DMS114 treated with DMSO at 0.1 percent for 48 hours (cell line): ENCODE measurements at regions not wholly inside any gene's neighbourhood (a gene's known extent, or its start where the extent isn't known, plus 50 kb on each side); places are given as distances from the start of the nearest gene placed in this dataset.
"Not testable (repeated sequence)": the region's sequence is repeated elsewhere in the genome, so short reads cannot be mapped to it uniquely, and the experiment has no call there.

Source experiments
- DNase-seq: peaks from one replicate; lab custom pipeline; 2025; ENCODE audit not compliant: unreplicated experiment; lab: John Stamatoyannopoulos, UW

- no peak for DNase-seq
Observed at GRCh38 chr7:131649879-131650278, 93.5 kb upstream of the PODXL start.

- no peak for DNase-seq
Observed at GRCh38 chr7:131649003-131649541, 92.6 kb upstream of the PODXL start.

DNA sequence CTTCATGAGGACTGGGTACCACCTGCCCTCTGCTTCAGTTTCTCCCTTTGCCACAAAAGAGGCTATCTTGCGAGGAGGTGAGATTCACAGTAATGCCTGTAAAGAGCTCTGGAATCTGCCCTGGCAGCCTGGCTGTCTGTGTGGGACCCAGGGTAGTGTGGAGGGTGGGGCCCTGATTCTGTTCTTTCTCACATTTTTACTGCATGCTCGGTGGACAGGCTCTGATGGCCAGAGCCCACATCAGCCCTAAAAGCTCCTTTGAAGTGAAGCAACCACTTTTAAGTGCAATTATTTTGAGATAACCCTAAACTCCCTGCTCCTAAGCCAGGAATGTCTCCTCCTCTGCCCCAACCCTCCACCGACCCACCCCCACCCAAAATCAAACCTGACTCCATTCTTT lies 92.1 kb upstream of the PODXL start:
- no peak for DNase-seq

DNA sequence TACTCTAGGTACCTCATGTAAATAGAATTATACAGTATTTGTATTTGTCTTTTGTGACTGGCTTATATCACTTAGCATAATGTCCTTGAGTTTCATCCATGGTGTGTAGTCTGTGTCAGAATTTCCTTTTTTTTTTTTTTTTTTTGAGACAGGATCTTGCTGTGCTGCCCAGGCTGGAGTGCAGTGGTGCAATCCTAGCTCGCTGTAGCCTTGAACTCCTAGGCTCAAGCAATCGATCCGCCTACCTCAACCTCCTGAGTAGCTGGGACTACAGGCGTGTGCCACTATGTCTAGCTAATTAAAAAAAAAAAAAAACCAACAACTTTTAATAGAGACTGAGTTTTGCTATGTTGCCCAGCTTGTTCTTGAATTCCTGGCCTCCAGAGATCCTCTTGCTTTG lies 89.8 kb upstream of the PODXL start:
- no peak for DNase-seq

GRCh38 chr7:131642429-131642828 lies 86.0 kb upstream of the PODXL start:
- DNase-seq, result no peak

DNA sequence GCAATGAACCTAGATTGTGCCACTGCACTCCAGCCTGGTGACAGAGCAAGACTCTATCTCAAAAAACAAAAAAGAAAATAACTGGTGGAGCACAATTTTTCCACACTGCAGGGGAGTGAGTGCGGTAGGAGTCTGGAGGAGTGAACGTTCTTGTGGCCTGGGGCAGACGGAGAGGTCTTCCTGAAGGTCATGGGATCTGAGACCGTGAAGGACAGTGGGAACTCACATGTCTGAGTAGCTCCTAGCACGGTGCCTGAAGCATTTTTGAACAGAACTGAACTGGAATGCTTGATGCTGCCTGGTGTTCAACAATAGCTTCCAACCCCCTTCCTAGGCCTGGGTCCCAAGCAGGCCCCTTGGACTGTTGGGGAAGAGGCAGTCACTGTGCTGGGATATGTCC lies 84.3 kb upstream of the PODXL start:
- DNase-seq, result no peak

DNA sequence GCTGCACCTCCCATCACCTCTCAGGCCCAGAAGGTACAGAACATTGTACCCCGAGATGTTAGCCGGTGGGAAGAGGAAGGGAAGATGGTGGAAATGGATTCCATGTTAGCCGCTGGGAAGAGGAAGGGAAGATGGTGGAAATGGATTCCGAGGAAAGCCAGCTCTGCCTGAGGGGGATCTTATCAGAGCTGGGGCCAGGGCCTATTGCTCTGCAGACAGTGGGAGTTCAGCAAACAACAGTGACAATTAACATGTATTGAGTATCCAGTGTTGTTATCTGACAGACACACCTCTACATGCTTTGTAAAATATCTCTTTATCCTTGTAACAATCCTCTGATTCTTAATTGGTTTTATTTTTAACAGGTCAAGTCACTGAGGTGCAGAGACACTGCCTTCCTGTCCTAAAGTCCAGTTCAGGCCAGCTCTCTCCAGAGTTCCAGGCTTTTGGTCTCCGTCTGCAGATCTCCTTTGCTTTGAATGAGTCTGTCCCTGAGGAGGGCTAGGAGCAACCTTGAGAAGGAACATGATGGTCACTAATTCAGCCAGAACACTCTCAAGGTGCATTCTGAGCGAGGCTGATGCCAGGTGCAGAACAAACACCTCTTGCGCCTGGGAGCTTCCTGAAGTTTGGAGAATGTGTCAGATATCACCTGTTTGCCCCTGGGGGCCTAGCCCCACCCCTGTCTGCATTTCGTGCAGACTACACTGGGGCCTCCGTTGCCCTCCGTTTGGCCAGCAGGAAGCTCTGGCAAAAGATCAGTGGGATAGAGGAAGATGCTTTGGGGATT lies 82.4 kb upstream of the PODXL start:
- DNase-seq, result no peak

DNA sequence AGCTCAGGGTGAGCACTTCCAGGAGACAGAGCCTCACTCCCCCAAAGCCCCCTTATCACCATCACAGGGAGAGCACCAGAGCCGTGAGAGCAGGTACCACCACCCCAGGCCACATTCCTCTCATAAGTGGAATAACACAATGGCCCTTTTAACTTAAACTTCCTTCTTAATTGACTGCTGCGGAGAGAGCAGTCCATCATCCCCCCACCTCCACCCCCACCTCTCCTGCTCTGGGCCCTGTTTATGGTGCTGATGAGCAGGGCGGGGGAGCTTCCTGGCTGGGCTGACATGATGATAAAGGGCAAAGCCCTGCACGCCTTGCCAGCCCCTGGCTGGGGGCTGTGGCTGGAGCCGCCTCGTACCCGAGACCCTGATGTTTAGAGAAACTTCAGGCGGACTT lies 81.4 kb upstream of the PODXL start:
- DNase-seq, result no peak

DNA sequence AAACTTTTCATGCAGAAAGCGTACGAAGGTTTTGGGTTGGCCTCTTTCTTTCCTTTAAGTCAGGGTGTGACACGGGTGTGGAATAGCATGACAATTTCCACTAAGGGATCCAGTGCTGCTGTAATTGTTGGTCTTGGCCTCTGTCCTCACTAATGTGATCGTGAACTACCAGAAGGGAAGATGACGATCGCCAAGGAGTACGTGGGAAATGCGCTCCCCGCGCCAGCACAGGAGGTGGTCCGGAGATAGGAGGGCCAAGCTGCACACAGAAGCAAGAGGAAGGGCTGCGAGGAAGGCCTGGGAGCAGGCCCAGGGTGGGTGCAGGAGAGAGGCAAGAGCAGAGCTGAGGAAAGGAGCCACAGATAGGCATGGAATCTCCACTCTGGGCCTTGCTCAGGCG lies 79.7 kb upstream of the PODXL start:
- no peak for DNase-seq

DNA sequence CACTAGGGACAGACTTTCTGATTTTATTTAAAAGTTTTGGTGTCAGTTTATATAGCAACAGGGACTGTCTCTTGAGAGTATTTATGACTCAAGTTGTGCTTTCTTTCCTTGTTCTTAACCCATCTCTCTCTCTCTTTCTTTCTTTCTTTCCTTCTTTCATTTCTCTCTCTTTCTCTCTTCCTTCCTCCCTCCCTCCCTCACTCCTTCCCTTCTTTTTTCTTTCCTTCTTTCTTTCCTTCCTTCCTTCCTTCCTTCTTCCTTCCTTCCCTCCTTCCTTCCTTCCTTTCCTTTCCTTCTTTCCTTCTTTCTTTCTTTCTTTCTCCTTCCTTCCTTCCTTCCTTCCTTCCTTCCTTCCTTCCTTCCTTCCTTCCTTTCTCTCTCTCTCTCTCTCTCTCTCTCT lies 77.8 kb upstream of the PODXL start:
- DNase-seq, result not testable (repeated sequence)

GRCh38 chr7:131633342-131633843 lies 77.0 kb upstream of the PODXL start:
- no peak for DNase-seq

GRCh38 chr7:131630427-131630826 lies 74.0 kb upstream of the PODXL start:
- DNase-seq, result no peak

GRCh38 chr7:131629217-131629882 lies 72.9 kb upstream of the PODXL start:
- no peak for DNase-seq

DNA sequence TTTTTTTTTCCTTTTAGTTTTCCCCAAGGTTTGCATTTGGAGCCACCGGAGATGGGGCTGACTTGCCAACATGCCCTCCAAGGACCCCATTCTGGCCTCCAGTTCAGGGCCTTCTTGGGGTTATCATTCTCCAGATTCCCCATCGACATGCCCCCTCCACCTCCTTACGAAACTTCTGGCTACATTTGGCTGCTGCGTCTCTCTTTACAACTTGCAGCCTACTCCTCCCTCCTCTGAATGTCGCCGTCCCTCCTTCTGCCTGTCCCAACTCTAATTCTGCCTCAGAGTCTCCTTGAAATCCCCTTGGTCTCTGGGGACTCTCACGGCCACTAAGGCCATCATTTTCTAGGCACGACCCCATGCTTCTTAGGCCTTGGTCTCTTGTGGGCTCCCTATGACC lies 72.2 kb upstream of the PODXL start:
- no peak for DNase-seq

DNA sequence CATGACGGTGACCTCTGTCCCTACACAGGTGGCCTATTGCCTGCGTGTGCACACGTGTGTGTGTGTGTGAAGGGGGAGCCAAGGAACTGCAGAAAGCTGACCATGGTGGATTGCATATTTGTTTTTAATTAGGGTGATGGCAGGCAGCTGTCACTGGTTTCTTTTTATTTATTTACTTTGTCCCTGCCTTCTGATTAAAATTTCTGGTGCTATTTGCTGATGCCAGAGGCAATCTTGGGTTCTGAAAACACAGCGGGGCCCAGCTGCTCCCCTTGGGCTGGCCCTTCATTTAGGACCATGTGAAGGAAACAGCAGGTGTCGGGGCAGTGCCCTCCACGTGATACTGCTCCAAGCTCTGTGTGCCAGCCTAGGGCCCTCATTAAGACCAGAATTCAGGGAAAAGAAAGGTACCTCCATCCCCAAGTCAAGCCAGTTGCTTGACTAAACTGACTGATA lies 71.3 kb upstream of the PODXL start:
- DNase-seq, result no peak

DNA sequence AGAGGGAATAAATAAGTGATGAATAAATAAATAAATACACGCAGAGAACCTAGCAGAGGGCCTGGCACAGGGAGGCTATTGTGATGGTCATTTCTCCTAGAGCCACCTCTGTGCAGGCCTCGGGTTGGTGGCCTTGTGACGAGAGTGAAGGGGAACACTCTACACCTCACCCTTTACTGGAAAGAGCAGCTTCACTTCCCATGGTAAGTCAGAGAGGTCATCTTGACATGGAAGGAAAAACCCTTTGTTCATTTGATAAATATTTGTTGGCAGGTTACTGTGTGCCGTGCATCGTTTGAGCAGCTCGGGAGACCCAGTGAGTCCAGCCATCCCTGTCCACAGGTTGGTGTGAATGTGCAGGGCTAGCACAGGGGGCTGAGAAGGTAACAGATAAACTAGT lies 70.2 kb upstream of the PODXL start:
- no peak for DNase-seq

DNA sequence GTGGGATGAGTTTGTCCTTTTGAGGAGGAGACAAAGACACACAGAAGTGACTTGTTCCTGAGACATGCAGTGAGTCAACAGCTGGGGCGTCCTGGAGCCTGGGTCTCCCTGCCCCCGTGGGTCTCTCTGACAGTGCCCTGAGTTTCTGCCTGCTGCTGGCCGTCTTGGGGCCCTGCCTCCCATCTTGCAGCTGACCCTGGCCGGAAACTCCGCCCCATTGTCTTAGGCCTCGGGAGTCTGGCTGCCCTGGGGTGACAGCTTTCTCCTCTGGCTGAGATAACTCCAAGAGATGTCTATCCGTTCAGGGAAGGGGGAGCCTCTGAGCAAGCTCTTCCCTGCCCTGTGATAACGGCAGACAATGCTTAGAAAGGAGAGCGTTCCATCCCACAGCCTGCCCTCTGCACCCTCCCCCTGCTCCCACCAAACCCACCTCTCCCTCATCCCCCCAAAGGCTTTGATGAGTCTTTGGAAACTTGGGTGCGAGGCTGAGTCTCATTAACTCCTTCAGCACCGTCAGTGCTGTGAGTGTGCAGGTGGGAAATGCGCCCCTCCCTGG lies 69.5 kb upstream of the PODXL start:
- no peak for DNase-seq

DNA sequence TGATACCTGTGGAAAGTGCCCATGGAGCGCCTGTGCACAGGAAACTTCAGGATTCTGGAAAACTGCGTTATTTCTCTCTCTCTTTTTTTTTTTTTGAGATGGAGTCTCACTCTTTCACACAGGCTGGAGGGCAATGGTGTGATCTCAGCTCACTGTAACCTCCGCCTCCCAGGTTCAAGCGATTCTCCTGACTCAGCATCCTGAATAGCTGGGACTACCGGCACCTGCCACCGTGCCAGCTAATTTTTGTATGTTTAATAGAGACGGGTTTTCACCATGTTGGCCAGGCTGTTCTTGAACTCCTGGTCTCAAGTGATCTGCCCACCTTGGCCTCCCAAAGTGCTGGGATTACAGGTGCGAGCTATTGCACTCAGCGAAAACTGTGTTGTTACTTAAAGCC lies 68.9 kb upstream of the PODXL start:
- not testable (repeated sequence) for DNase-seq

DNA sequence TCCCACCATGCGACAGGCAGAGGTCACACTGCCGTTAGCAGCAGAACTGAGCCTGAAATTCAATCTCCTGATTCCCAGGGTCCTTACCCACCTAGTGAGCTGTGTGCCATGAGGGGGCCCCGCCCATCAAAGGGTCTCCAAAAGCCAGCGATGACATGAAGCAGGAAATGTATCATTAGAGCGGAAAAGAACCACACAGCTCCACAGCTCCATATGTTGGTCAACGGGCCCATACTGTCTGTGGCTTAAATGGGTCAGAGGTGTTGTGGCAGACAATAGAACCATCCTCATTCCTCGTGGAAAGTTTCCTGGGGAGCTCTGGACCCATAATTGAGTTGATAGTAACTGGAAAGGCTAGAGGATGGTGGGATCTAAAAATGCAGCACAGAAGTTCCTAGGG lies 68.1 kb upstream of the PODXL start:
- no peak for DNase-seq

DNA sequence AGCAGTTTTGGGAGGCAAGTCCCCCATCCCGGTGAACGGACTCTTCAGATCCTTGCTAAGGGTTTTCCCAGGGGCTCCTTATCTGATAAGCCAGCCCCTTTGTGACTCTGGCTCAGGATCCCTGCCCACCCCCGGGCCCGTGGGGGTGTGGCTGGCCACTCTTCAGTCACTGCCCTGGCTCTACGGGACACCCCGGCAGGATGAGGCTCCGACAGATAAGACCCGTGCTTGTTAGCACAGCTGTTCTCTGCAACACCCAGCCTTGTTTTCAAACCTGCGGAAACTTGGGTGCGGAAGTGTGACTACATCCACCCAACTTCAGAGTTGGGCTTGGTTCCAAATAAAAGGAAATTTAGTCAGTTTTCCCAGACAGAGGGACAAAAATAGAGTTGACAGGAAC lies 66.7 kb upstream of the PODXL start:
- DNase-seq, result no peak

DNA sequence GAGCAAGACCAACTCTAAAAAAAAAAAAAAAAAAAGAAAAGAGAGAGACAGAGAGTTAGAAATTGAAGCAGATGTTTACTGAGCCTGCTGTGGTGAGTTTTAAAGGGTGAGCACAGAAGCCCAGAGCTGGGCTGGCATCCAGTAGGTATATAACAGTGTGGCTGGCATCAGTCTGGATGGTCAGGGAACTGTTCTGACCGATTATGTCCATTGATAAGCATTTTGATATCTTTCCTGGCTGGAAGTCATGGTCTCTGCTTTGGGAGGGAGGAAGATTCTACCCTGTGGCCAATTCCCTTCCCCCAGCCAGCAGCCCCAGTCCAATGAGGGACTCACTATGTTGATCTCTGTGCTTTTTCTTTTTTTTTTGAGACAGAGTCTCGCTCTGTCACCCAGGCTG lies 65.2 kb upstream of the PODXL start:
- no peak for DNase-seq
